CD4-positive, alpha-beta T cell treated with Interleukin-4 for 1 hour (primary cell): ENCODE measurements at regions not wholly inside any gene's neighbourhood (a gene's known extent, or its start where the extent isn't known, plus 50 kb on each side); places are given as distances from the start of the nearest gene placed in this dataset.

ENCODE experiments used
- DNase-seq, 2 donors: peaks; one replicate each; pipeline ENCODE4 v3.0.0-alpha.2; 2020 to 2022

DNA sequence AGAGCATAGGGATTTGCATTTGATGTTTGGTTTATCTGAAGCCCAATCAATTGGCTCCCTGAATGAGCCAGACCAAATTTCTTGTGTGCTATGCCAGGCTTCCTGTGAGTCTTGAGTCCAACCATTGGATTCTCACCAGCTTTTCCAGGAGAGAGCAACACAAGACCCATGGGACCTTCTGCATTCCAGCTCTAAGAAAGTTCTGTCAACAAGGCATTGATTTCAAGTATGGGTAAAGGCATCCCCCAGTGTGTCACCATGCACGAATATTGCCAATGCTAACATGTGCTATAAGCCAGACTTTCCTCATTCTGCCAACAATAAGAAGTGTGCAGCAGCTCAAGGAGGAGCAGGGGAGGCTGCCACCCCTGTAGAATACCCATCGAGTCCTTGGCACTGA lies 266.6 kb downstream of the ETAA1 start:
- no peak for DNase-seq

DNA sequence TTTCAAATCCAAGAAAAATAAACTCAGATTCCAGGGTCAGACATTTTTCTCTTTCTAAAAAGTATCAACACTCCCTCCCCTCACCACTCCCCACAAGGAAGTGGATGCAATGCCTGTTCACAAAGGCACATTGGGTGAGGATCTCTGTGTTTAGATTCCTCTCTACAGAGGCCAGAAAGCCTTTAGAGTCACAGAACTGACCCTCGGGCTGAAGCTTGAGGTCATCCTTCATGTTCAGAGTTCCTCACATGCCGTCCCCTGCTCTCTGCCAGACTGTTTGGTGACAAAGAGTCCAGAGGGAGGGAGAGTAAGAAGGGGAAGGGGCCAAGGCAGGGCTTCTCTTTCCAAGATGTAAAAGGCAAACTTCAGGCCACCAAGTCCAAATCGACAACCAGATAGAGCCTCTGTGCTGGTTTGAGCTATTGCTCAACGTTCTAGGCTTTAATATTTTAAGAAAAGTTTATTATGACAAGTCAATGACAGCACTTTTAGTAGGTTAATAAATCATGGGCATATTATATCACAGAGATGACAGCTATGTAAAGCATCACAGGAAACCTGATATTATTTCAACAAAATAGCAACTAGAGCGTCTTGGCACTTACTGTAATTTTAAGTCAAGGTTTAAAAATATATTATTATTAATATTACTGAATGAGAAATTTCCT lies 269.4 kb downstream of the ETAA1 start:
- DNase-seq: no peak

DNA sequence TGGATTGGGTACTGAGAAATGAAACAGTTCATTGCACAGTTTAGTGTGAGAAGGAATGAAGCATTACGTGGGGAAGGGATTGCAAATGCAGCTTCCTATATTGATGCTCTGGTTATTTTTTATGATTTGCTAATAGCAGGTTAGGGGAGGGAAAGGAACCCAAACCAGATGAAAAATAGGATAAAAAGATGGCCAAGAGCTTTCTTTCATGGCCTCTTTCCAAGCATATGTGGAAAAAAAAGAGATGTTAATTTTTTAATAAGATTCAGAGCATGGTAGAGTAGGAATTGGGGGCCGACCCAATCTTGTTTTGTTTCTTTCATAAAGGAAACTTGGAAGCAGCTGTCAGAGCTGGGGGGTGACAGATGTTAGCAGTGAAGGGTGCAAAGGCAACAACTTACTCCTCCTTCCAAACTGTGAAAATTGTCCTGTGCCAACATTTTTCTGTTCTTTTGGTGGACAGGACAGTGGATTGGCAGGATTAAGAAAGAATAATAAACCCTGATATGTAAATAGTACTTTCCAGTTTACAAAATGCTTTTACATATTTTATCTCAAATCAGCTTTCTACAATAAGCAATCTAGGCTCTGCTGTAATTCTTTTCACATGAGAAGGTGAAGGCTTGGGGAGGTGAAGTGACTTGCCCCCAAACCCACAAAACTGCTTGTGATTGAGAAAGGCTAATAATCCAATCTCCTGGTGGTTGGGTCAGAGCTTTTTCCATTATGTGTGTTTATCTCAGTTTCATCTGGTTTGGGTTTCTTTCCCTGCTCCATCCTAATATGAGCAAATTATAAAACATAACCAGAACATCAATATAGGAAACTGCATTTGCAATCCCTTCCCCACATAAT lies 270.1 kb downstream of the ETAA1 start:
- no peak for DNase-seq

DNA sequence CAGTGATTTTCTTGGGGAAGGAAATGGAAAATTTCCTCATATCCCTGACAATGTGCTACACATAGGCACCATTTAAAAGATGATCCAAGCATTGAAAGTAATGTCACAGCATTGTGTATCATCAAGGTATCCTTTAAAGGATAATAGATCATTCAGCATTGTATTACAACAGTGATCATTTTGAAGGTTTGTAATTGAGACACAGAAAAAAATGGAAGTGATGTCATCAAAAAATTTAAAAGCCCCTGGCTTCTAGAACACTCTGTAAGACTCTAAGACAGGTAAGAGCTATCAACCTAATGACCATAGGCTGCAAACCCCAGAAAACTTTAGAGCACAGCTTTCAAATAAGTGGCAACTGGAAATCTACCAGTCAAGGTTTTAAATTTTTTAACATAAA lies 271.4 kb downstream of the ETAA1 start:
- DNase-seq: no peak

GRCh38 chr2:67669168-67669567 lies 272.0 kb downstream of the ETAA1 start:
- no peak for DNase-seq

DNA sequence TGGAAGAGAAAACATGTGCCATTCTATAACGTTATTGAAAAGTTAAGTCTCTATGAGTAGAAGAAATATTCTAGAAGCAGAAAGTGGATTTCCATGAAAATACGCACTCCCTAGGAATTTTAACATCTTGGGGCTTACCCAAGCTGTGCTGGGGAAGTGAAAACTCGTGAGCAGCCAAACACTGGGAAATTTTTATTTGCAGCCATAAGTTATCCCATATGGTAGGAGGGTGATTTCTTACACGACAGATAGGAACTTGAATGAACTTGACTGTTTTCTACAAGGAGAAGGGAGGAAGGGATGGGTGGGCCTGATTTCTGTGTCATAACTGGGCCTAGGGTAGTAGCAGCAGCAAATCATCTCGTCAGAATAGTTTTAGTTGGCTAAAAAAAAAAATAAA lies 272.6 kb downstream of the ETAA1 start:
- no peak for DNase-seq

DNA sequence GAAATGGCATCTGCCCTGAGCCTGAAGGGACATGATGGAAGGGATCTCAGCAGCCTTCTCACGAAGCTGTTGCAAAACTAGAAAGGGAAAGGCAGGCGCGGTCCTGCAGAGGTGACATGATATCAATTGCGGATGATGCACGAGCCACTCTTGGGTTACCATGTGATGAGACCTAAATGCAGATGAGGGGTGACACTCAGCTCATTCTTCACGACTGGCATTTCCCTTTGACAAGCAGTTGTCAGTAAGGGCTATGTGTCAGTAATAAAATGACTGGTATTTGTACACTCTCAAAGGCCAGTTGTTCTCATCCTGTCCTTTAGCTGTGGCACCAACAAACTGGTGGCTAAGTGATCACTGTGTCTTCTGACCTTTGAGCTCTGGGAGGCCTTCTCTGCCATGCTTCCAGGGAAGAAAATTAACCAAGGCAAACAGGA lies 273.6 kb downstream of the ETAA1 start:
- DNase-seq: no peak

GRCh38 chr2:67671464-67672450 lies 274.6 kb downstream of the ETAA1 start:
- no peak for DNase-seq

DNA sequence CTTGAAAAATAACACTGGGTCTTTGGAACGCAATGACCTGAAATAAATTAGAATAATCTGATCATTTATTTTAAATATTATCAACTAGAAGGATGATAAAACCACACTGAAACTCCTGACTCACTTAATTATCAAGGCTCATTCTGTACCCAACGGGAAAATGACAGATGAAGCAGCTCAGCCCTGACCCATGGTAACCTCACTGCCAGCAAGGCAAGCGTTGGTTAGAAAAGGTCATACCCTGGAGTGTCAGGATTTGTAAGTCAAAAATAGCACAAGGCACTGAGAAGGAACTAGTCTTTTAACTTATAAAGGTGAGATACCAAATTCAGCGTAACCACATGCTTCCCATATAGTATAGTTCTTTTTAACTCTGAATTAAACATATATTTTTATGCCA lies 277.5 kb downstream of the ETAA1 start:
- no peak for DNase-seq

GRCh38 chr2:67684991-67685390 lies 287.9 kb downstream of the ETAA1 start:
- DNase-seq: no peak

GRCh38 chr2:67686254-67686653 lies 289.1 kb downstream of the ETAA1 start:
- no peak for DNase-seq

DNA sequence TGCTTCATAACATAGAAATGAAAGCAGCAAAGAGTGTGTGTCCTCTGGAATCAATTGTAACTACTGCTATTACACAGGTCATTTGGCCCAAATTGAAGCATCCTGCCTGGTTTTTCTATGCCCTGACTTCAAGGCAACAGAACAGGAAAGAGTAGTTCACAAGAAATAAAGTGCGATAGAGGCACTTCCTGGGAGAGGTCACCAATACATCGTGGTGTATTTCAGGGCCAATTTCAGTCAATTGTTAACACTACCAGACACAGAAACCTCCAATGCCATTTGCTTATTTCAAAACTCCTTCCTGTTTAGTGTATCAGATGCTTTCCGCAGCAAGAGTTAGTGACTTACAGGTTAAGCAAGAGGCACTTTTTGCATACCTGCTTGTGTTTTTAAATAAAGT lies 292.1 kb downstream of the ETAA1 start:
- peak in 1 of 2 donors; percentile 2 for DNase-seq

GRCh38 chr2:67689651-67690050 lies 292.5 kb downstream of the ETAA1 start:
- DNase-seq: no peak

DNA sequence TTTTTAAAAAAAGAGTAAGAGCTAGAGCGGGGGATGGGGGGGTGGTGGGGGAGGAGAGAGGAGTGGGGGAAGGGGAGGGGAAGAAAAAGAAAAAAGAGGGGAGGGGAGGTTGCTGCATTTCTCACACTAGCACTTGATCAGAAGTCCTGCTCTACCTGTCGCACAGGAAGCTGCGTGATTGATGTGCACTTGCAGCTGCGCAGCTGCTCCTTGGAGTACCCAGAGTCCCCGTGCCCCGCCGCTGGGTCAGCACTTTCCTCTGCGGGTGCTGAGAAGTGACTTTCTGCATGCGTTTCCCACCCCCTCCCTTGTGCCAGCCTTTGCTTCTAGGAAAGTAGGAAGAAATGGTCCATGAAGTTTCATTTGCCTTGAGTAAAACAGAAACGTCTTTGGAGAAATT lies 297.3 kb downstream of the ETAA1 start:
- no peak for DNase-seq

- no peak for DNase-seq
Observed at GRCh38 chr2:67701011-67701410, 303.9 kb downstream of the ETAA1 start.

- DNase-seq: no peak
Observed at GRCh38 chr2:67702284-67702683, 305.2 kb downstream of the ETAA1 start.

GRCh38 chr2:67702937-67703336 lies 305.8 kb downstream of the ETAA1 start:
- no peak for DNase-seq

DNA sequence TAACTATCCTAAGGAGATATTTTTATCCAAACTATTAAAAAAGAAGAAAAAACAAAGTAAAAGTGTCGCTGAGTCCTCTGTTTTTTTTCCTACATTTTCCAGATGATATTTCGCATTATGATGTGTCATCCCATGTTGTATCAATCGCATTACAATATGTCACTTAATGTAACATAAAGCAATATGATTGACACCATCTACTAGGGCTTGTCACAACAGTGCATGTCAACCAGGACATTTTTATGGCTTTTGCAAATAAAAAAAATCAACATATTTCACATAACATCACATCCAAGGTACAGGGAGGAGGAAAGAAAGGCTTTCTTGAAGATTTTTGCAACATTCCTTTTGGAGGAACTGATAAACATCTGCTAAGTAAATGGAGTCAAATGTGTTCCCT lies 308.9 kb downstream of the ETAA1 start:
- DNase-seq: no peak

- no peak for DNase-seq
Observed at GRCh38 chr2:67707896-67708295, 310.8 kb downstream of the ETAA1 start.

DNA sequence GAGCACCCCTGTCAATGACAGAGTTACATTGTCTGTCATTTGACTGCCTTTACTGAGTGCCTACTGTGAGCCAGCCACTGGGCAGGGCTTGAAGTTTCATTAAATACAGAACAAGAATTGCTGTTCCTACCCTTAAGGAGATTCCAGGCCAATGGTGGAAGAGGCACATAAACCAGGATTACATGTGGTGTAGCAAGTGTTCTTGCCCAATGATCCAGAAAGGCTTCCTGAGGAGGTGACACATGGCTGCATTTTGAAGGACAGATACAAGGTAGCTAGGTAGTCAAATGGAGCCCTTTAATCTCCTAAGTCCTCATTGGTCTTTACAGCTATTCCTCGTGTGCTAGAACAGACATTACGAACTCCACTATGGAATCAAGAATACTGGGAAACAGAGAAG lies 312.7 kb downstream of the ETAA1 start:
- no peak for DNase-seq

- DNase-seq: no peak
Observed at GRCh38 chr2:67712484-67712883, 315.4 kb downstream of the ETAA1 start.

GRCh38 chr2:67713376-67713775 lies 316.2 kb downstream of the ETAA1 start:
- no peak for DNase-seq

- DNase-seq: no peak
Observed at GRCh38 chr2:67716895-67717396, 319.8 kb downstream of the ETAA1 start.
